MM.1S (cell line): ENCODE measurements at regions not wholly inside any gene's neighbourhood (a gene's known extent, or its start where the extent isn't known, plus 50 kb on each side); places are given as distances from the start of the nearest gene placed in this dataset.
"Not testable (repeated sequence)": the region's sequence is repeated elsewhere in the genome, so short reads cannot be mapped to it uniquely, and the experiment has no call there.

Source experiments
- DNase-seq: peaks from one replicate; pipeline ENCODE4 v3.0.0-alpha.2; 2015
- H2AFZ ChIP-seq: fragments of 300-600 bp; sonication (generic); 2 replicates; pipeline ENCODE4 v1.6.0; 2016; ENCODE audit warnings: antibody characterized with exemption, low read length
- H3F3A ChIP-seq: fragments of 300-600 bp; sonication (generic); 2 replicates; pipeline ENCODE4 v1.6.1; 2016; ENCODE audit warnings: mild to moderate bottlenecking, antibody characterized with exemption, low read length, moderate library complexity, mixed read lengths; ENCODE audit not compliant: insufficient read depth
- H3K27ac ChIP-seq: fragments of 300-600 bp; sonication (generic); 2 replicates; pipeline ENCODE4 v1.5.1; 2016; ENCODE audit warnings: mild to moderate bottlenecking, low read length
- H3K27me3 ChIP-seq: fragments of 300-600 bp; sonication (generic); replicated peaks from 2 replicates; pipeline ENCODE4 v1.6.0; 2016; ENCODE audit warnings: low read length; ENCODE audit not compliant: insufficient read depth
- H3K36me3 ChIP-seq: fragments of 300-600 bp; sonication (generic); replicated peaks from 2 replicates; pipeline ENCODE4 v1.6.1; 2016; ENCODE audit warnings: mild to moderate bottlenecking, low read length, mixed read lengths; ENCODE audit not compliant: insufficient read depth
- H3K4me1 ChIP-seq: fragments of 300-600 bp; sonication (generic); 2 replicates; pipeline ENCODE4 v1.6.1; 2016; ENCODE audit warnings: low read length, mixed read lengths
- H3K4me2 ChIP-seq: fragments of 300-600 bp; sonication (generic); 2 replicates; pipeline ENCODE4 v1.6.0; 2016; ENCODE audit warnings: low read depth, low read length
- H3K4me3 ChIP-seq: fragments of 300-600 bp; sonication (generic); 2 replicates; pipeline ENCODE4 v1.5.1; 2016; ENCODE audit warnings: low read length, mixed read lengths
- H3K79me2 ChIP-seq: fragments of 300-600 bp; sonication (generic); 2 replicates; pipeline ENCODE4 v1.6.1; 2016; ENCODE audit warnings: mixed run types, low read length, mixed read lengths
- H3K9ac ChIP-seq: fragments of 300-600 bp; sonication (generic); 2 replicates; pipeline ENCODE4 v1.6.1; 2016; ENCODE audit warnings: low read length, mixed read lengths
- H3K9me2 ChIP-seq: fragments of 300-600 bp; sonication (generic); replicated peaks from 2 replicates; pipeline ENCODE4 v1.6.1; 2016; ENCODE audit warnings: mild to moderate bottlenecking, low read length, mixed read lengths; ENCODE audit not compliant: insufficient read depth
- H3K9me3 ChIP-seq: fragments of 300-600 bp; sonication (generic); replicated peaks from 2 replicates; pipeline ENCODE4 v1.6.1; 2016; ENCODE audit warnings: mild to moderate bottlenecking, low read length, mixed read lengths; ENCODE audit not compliant: insufficient read depth
- H4K20me1 ChIP-seq: fragments of 300-600 bp; sonication (generic); 2 replicates; pipeline ENCODE4 v1.6.1; 2016; ENCODE audit warnings: mild to moderate bottlenecking, low read length, moderate library complexity, mixed read lengths; ENCODE audit not compliant: insufficient read depth
- CTCF ChIP-seq: fragments of 300-600 bp; sonication (generic); IDR thresholded peaks from 2 replicates; pipeline ENCODE4 v1.5.1; 2016; ENCODE audit warnings: antibody characterized with exemption, low read length, mixed read lengths
- EZH2 ChIP-seq: fragments of 300-600 bp; sonication (generic); optimal IDR thresholded peaks from 2 replicates; pipeline ENCODE3; 2017; ENCODE audit warnings: low read depth, mild to moderate bottlenecking, antibody characterized with exemption, low read length, mixed read lengths
- EZH2phosphoT487 ChIP-seq: fragments of 300-600 bp; sonication (generic); IDR thresholded peaks from 2 replicates; pipeline ENCODE4 v1.6.1; 2018; ENCODE audit warnings: antibody characterized with exemption, low read length

GRCh38 chr14:83638748-83639504, 1891.0 kb upstream of the FLRT2 start:
- Histone ChIP-seq H3K27ac (no peak overlapping the region), H3K4me2 (no peak overlapping the region), H4K20me1 (no peaks in the 10 kb centered on the region), H3K4me1 (no peaks in the 10 kb centered on the region), H3K27me3 (no peaks in the 10 kb centered on the region), H3K36me3 (no peaks in the 10 kb centered on the region), H3K9me3 (no peaks in the 10 kb centered on the region), H2AFZ (no peak overlapping the region), H3K79me2 (no peaks in the 10 kb centered on the region), H3K9me2 (no peaks in the 10 kb centered on the region), H3K9ac (no peak overlapping the region), H3F3A (no peaks in the 10 kb centered on the region), H3K4me3 (no peak overlapping the region)
- DNase-seq, result no peak
- TF ChIP-seq EZH2 (no peak), EZH2phosphoT487 (no peak), CTCF (no peak)

- H3K9ac ChIP-seq, H3K79me2 ChIP-seq, H4K20me1 ChIP-seq, H3K4me1 ChIP-seq, H3K9me3 ChIP-seq, DNase-seq, H3K4me2 ChIP-seq, H3K27me3 ChIP-seq, H3K27ac ChIP-seq, H3F3A ChIP-seq, H3K9me2 ChIP-seq, H3K36me3 ChIP-seq, H2AFZ ChIP-seq, H3K4me3 ChIP-seq: not testable (repeated sequence)
Measured at GRCh38 chr14:83639505-83639875, 1890.5 kb upstream of the FLRT2 start.

GRCh38 chr14:83646228-83646627, 1883.7 kb upstream of the FLRT2 start:
- H3K9me2 ChIP-seq, result no peaks in the 10 kb centered on the region
- H3F3A ChIP-seq, result no peaks in the 10 kb centered on the region
- H3K4me3 ChIP-seq, result no peak overlapping the region
- H3K9ac ChIP-seq, result no peak overlapping the region
- no peak for DNase-seq
- no peak overlapping the region for H2AFZ ChIP-seq
- H3K27ac ChIP-seq, result no peak overlapping the region
- H4K20me1 ChIP-seq, result no peaks in the 10 kb centered on the region
- no peaks in the 10 kb centered on the region for H3K9me3 ChIP-seq
- H3K4me2 ChIP-seq, result no peak overlapping the region
- TF ChIP-seq CTCF (no peak), EZH2 (no peak), EZH2phosphoT487 (no peak)
- no peaks in the 10 kb centered on the region for H3K36me3 ChIP-seq
- H3K79me2 ChIP-seq, result no peaks in the 10 kb centered on the region
- no peaks in the 10 kb centered on the region for H3K27me3 ChIP-seq
- H3K4me1 ChIP-seq, result no peaks in the 10 kb centered on the region

- Histone ChIP-seq H3K4me1 (no peaks in the 10 kb centered on the region), H3K27ac (no peak overlapping the region), H3F3A (no peaks in the 10 kb centered on the region), H3K4me3 (no peak overlapping the region), H4K20me1 (no peaks in the 10 kb centered on the region), H3K36me3 (no peaks in the 10 kb centered on the region), H3K9ac (no peak overlapping the region), H3K4me2 (no peak overlapping the region), H3K9me2 (no peaks in the 10 kb centered on the region), H3K27me3 (no peaks in the 10 kb centered on the region), H3K79me2 (no peaks in the 10 kb centered on the region), H3K9me3 (no peaks in the 10 kb centered on the region), H2AFZ (no peak overlapping the region)
- no peak for DNase-seq
- no peak for TF ChIP-seq EZH2
- TF ChIP-seq CTCF, result no peak
- TF ChIP-seq EZH2phosphoT487, result no peak
Measured at GRCh38 chr14:83660597-83660996, 1869.3 kb upstream of the FLRT2 start.
